Vagina (tissue), 2 donors: ENCODE measurements at regions not wholly inside any gene's neighbourhood (a gene's known extent, or its start where the extent isn't known, plus 50 kb on each side); places are given as distances from the start of the nearest gene placed in this dataset.

Experiments
- CTCF ChIP-seq, 3 experiments: fragments of 450-650 bp in 2 of 3; fragments of 200-600 bp in 1 of 3; sonication (generic) in 1 of 3; IDR thresholded peaks; one replicate each; pipeline ENCODE4 v1.5.1; 2017 to 2019; ENCODE audit warnings: antibody characterized with exemption in 3 of 3, mild to moderate bottlenecking in 2 of 3, moderate library complexity in 2 of 3
- POLR2A ChIP-seq, 2 donors: fragments of 450-650 bp; IDR thresholded peaks; one replicate each; pipeline ENCODE4 v1.6.1; 2017; ENCODE audit warnings: antibody characterized with exemption in 2 of 2, mild to moderate bottlenecking in 2 of 2, moderate library complexity in 2 of 2
- POLR2AphosphoS5 ChIP-seq, 2 donors: sonication (generic); formaldehyde crosslinking; IDR thresholded peaks; one replicate each; pipeline ENCODE4 v1.9.0; 2017; ENCODE audit warnings: antibody characterized with exemption in 2 of 2, mild to moderate bottlenecking in 2 of 2, low read depth in 1 of 2; ENCODE audit not compliant: insufficient read depth in 1 of 2

- TF ChIP-seq POLR2AphosphoS5 (IDR thresholded peaks at IDR 0.05; ENCODE audit: insufficient read depth in 1 of 2, low read depth in 1 of 2) = no peak
- TF ChIP-seq POLR2A (IDR thresholded peaks at IDR 0.05) = no peak
- TF ChIP-seq CTCF (IDR thresholded peaks at IDR 0.05) = no peak
Measured at GRCh38 chr6:77324866-77325265, 138.4 kb downstream of the HTR1B start.
